Gastrocnemius medialis (tissue), 4 donors: ENCODE measurements at regions not wholly inside any gene's neighbourhood (a gene's known extent, or its start where the extent isn't known, plus 50 kb on each side); places are given as distances from the start of the nearest gene placed in this dataset.

Source experiments
- ATAC-seq, 2 donors: fragments of 150-250 bp; one replicate each; pipeline ENCODE4 v1.9.1; 2016
- DNase-seq, 2 donors: peaks; one replicate each; pipeline ENCODE4 v3.0.0-alpha.2; 2019
- H3K27ac ChIP-seq, 4 donors: fragments of 200-600 bp; sonication (generic); 1 replicate in 1 of 4; 2 replicates in 3 of 4; pipeline ENCODE4 v1.5.1; 2016 to 2018; ENCODE audit warnings: mild to moderate bottlenecking in 2 of 4, moderate library complexity in 1 of 4
- H3K27me3 ChIP-seq, 3 donors: fragments of 200-600 bp; sonication (generic) in 2 of 3; 1 replicate in 1 of 3; 2 replicates in 2 of 3; pipeline versions ENCODE4 v1.5.1 to v1.6.0; 2016 to 2019; ENCODE audit warnings: mild to moderate bottlenecking in 1 of 3, moderate library complexity in 1 of 3
- H3K36me3 ChIP-seq, 2 donors: fragments of 200-600 bp; sonication (generic) in 1 of 2; one replicate each; pipeline ENCODE4 v1.5.1; 2017 to 2018
- H3K4me1 ChIP-seq, 2 donors: fragments of 200-600 bp; sonication (generic) in 1 of 2; one replicate each; pipeline ENCODE4 v1.5.1; 2016 to 2017; ENCODE audit warnings: mild to moderate bottlenecking in 2 of 2
- H3K4me3 ChIP-seq, 4 donors: fragments of 200-600 bp; sonication (generic) in 3 of 4; 1 replicate in 1 of 4; 2 replicates in 3 of 4; pipeline ENCODE4 v1.5.1; 2016 to 2019; ENCODE audit warnings: mild to moderate bottlenecking in 2 of 4
- H3K9me3 ChIP-seq, 3 donors: fragments of 200-600 bp; sonication (generic) in 2 of 3; 1 replicate in 1 of 3; 2 replicates in 2 of 3; pipeline ENCODE4 v1.5.1; 2016 to 2019
- CTCF ChIP-seq, 5 experiments: fragments of 450-650 bp in 3 of 5; fragments of 200-600 bp in 2 of 5; sonication (generic) in 2 of 5; IDR thresholded peaks in 4 of 5; conservative IDR thresholded peaks in 1 of 5; 1 replicate in 4 of 5; 2 replicates in 1 of 5; pipeline ENCODE4 v1.5.1; 2016 to 2019; ENCODE audit warnings: antibody characterized with exemption in 5 of 5, mild to moderate bottlenecking in 3 of 5, moderate library complexity in 3 of 5
- POLR2A ChIP-seq, 2 donors: fragments of 450-650 bp; IDR thresholded peaks; one replicate each; pipeline ENCODE4 v1.6.1; 2017; ENCODE audit warnings: antibody characterized with exemption in 2 of 2, mild to moderate bottlenecking in 2 of 2, moderate library complexity in 2 of 2
- in situ Hi-C, 4 donors: fragments of 200-750 bp; cut with MboI; loops; one replicate each; pipeline versions ENCODE4 v1.15.0 to v1.8.0; 2017; ENCODE audit warnings: low sequenced_read_pairs in 4 of 4
- intact Hi-C: fragments of 100-400 bp; cut with DNase I; formaldehyde crosslinking; loops from one replicate; pipeline ENCODE4 v1.15.1; 2023; ENCODE audit warnings: low total_unique reads

DNA sequence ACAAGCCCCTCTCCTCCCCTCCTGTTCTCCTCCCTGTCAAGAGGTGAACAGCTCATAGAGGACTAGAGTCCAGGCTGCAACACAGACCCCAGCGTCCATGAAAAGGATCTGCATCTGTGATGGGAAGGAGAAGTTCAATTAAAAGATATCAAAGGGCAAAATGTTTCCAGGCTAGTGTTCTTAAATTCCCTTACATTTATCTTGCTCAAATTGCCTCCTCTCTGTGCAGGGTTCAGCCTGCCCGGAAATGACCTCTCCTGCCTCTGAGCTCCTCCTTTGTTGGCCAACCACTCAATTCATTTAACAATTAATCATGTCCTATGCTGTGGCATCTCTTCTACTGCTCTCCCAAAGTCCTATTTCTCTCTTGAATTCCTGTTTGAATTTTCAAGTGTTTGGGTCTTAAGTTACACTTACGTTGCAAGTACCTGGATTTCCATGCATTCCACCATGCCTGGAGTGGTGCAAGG lies 105.3 kb downstream of the TSN start:
- in situ Hi-C loops = no loop called here
- Histone ChIP-seq H3K27ac (no peak overlapping the region), H3K4me1 (no peaks in the 10 kb centered on the region), H3K9me3 (no peaks in the 10 kb centered on the region), H3K36me3 (no peaks in the 10 kb centered on the region), H3K4me3 (no peak overlapping the region), H3K27me3 (no peaks in the 10 kb centered on the region)
- ATAC-seq = no peak
- DNase-seq = no peak
- intact Hi-C loops = no loop called here
- no peak for TF ChIP-seq POLR2A (IDR thresholded peaks at IDR 0.05)
- TF ChIP-seq CTCF (IDR thresholded peaks at IDR 0.05 in 4 of 5, conservative IDR thresholded peaks at IDR 0.05 in 1 of 5) = no peak

GRCh38 chr2:121862286-121862685 lies 106.8 kb downstream of the TSN start:
- Histone ChIP-seq H3K27ac (no peak overlapping the region), H3K4me3 (no peak overlapping the region), H3K4me1 (no peaks in the 10 kb centered on the region), H3K27me3 (no peaks in the 10 kb centered on the region), H3K9me3 (no peaks in the 10 kb centered on the region), H3K36me3 (no peaks in the 10 kb centered on the region)
- no peak for TF ChIP-seq POLR2A (IDR thresholded peaks at IDR 0.05)
- no peak for TF ChIP-seq CTCF (IDR thresholded peaks at IDR 0.05 in 4 of 5, conservative IDR thresholded peaks at IDR 0.05 in 1 of 5)
- DNase-seq = no peak
- no peak for ATAC-seq
- in situ Hi-C loops (no loop called here), intact Hi-C loops (no loop called here)

- no peaks in the 10 kb centered on the region for H3K9me3 ChIP-seq
- TF ChIP-seq CTCF (IDR thresholded peaks at IDR 0.05 in 4 of 5, conservative IDR thresholded peaks at IDR 0.05 in 1 of 5) (no peak), POLR2A (IDR thresholded peaks at IDR 0.05) (no peak)
- H3K4me3 ChIP-seq = no peak overlapping the region
- DNase-seq (no peak), ATAC-seq (no peak)
- intact Hi-C loops (no loop called here), in situ Hi-C loops (no loop called here)
- no peak overlapping the region for H3K27ac ChIP-seq
- no peaks in the 10 kb centered on the region for H3K36me3 ChIP-seq
- no peaks in the 10 kb centered on the region for H3K27me3 ChIP-seq
- no peaks in the 10 kb centered on the region for H3K4me1 ChIP-seq
Observed at GRCh38 chr2:121865914-121866313, 110.5 kb downstream of the TSN start.

GRCh38 chr2:121866789-121867188 lies 111.3 kb downstream of the TSN start:
- no peak overlapping the region for H3K27ac ChIP-seq
- no peaks in the 10 kb centered on the region for H3K9me3 ChIP-seq
- DNase-seq (no peak), ATAC-seq (no peak)
- in situ Hi-C loops = no loop called here
- intact Hi-C loops = no loop called here
- TF ChIP-seq CTCF (IDR thresholded peaks at IDR 0.05 in 4 of 5, conservative IDR thresholded peaks at IDR 0.05 in 1 of 5) = no peak
- no peak for TF ChIP-seq POLR2A (IDR thresholded peaks at IDR 0.05)
- H3K36me3 ChIP-seq = no peaks in the 10 kb centered on the region
- H3K4me3 ChIP-seq = no peak overlapping the region
- H3K4me1 ChIP-seq = no peaks in the 10 kb centered on the region
- H3K27me3 ChIP-seq = no peaks in the 10 kb centered on the region

- Histone ChIP-seq H3K4me3 (no peak overlapping the region), H3K27ac (no peak overlapping the region), H3K4me1 (no peaks in the 10 kb centered on the region), H3K9me3 (no peaks in the 10 kb centered on the region), H3K27me3 (no peaks in the 10 kb centered on the region), H3K36me3 (no peaks in the 10 kb centered on the region)
- TF ChIP-seq CTCF (IDR thresholded peaks at IDR 0.05 in 4 of 5, conservative IDR thresholded peaks at IDR 0.05 in 1 of 5) (no peak), POLR2A (IDR thresholded peaks at IDR 0.05) (no peak)
- ATAC-seq (no peak), DNase-seq (no peak)
- in situ Hi-C loops (no loop called here), intact Hi-C loops (no loop called here)
Observed at GRCh38 chr2:121868652-121869051, 113.2 kb downstream of the TSN start.
